ENCODE measurements at regions not wholly inside any gene's neighbourhood (a gene's known extent, or its start where the extent isn't known, plus 50 kb on each side); places are given as distances from the start of the nearest gene placed in this dataset.

DNA sequence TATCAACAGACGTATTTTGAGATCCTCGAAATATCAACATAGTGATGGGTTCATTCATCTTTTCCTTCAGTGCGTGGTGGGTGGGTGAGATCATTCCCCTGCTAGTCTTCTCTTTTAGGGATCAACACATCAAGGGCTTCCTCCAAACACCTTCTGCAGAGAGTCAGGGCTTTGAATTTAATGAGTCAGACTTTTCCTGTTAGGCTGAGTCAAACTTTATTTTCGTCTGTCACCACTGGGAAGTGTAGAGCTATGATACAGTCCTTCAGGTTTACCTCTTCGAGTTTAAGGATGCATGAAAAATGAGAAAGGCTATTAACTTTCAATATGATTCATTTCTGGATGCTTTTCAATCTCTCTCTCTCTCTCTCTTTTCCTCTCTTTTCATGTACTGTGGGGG lies 189.1 kb downstream of the BMP2 start:
- peak; percentile 88 for ATAC-seq

DNA sequence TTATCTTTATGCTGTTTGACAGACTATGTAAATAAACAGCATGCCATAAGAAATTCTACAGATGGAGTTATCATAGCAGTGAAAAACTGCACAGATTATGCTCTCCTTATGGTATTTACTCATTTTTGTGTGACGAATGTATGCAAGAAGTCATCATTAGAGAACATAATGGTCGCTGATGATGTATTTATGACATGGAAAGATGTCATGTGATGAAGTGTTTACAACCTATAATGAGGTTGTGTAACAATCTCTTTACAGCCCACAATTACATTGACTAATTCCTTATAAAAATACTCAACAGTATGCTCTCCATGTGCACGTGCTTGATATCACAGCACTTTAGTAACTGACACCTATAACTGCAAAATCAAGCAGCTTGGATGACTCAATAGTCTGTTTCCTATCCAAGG lies 192.4 kb downstream of the BMP2 start:
- ATAC-seq = no peak

GRCh38 chr20:6966721-6967120 lies 199.2 kb downstream of the BMP2 start:
- ATAC-seq = no peak

DNA sequence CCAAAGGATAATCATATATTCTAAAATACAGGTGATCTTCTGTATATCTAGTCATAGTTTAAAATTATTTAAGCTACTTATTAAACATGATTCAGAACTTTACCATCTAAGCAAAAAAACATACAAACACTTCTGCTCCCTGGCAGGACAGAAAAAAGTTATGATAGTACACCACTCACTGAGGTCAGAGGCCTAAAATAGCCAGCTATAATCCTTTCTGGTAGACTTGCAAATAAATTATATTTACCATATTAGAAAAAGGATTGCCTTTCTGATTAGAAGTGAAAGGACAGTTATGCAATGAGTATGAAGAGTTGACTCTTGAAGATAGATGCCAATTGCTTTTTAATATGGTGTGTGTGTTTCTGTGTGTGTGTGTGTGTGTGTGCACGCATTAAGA lies 207.4 kb downstream of the BMP2 start:
- ATAC-seq = no peak

- no peak for ATAC-seq
Observed at GRCh38 chr20:6975311-6975710, 207.8 kb downstream of the BMP2 start.

DNA sequence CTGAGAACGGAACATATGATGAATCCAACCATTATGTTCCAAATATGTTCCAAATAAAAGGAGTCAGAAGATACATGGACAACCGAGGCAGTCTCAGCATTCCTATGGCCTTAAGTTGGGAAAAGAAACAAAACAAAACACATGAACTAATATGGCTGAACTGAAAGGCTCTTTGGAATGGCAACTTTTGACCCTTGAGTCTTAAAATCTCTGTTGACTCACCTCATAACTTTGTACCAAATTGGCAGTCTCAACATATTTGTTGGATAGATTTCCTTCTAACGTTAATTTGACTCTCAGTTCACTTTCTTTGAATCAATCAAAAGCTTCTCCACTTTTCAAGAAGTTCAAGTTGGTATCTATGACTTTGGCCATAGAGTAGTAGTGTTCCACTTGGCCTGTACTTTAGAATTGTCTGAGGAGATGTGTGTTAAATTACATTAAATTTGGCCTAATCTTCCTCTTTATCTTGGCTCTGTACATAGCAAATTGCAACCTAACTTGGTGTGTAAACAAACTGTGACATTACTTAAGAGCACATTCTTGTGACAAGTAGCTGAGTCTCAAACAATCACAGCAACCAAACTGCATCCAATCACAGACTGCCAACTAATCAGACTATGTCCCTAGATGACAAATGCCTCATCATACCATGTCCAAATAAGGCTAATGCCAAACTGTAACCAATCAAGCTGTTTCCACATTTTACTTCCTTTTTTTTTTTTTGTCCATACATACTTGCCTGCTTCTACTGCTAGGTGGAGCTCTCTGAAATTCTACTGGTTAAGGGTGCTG lies 208.8 kb downstream of the BMP2 start:
- peak; percentile 71 for ATAC-seq

DNA sequence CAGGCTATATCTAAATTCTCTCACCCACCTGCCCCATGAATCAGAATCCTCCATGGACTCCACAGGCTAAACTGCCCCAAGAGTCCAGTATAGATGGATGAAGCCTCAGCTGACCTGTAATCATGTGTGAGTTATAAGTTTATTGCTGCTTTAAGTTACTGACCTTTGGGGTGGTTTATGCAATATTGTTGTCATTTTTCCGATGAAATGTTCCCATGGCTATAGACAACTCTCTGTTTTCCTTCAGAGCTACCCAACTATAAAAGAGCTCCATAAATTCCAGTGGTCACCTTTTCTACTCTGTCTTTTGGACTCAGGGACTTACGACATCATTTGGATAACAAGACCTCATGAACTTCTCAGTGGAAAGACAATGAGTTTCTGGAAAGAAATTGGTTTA lies 212.1 kb downstream of the BMP2 start:
- no peak for ATAC-seq

DNA sequence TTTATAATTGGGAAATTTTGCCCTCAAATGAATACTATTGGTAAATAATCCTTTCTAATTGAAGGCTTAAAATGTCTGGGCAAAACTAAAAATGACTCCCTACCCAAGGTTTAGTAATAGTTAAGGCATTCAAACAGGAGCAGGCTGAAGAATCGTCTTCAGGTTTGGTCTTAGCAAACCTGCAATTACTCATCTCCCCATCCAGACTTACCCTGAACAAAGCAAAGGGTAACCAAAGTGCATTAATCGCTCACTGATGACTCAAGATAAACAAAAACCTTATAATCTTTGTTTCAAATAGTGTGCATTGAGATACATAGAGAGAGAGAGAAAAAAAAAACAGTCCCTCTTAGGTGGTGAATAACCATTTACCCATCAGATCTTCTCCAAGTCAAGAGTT lies 225.5 kb downstream of the BMP2 start:
- ATAC-seq = peak; percentile 93

DNA sequence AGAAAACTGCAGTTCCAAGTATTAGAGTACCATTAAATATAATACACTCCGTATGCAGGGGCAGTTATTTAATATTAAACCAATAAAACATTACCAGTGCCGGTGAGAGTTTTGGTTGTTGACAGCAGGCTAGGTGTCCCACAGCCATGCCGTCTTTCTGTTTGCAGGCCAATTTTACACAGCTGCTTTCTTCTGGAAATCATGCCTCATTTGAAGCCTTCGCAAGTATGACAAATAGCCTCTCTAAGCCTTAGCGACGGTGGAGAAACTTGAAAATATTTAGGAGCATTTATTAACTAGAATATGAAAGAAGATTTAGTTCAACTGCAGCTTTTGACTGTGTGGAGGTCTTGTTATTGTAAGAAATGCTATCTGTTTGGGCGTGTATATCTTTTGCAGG lies 226.0 kb downstream of the BMP2 start:
- ATAC-seq = no peak

GRCh38 chr20:6994452-6994851 lies 227.0 kb downstream of the BMP2 start:
- ATAC-seq = peak; percentile 86

- no peak for ATAC-seq
Observed at GRCh38 chr20:6998909-6999308, 231.4 kb downstream of the BMP2 start.

DNA sequence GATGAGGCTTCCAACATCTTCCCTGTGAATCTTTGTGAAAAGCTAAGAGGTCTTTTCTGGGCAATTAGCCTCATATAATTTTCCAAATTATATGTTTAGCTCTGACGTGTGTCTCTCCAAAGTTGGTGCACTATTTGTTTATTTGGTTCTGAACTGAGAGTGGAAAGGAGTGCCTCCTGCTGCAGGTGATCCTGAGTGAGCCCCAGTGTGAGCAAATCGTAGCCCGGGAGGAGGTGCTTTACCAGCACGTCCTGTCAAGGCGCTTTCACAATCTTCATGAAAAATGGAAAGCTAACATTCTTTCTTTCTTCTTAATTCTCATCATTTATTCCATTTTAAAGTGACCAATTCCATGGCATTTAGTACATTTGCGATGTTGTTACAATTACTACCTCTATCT lies 231.9 kb downstream of the BMP2 start:
- no peak for ATAC-seq

- peak; percentile 97 for ATAC-seq
Observed at GRCh38 chr20:7003598-7003997, 236.1 kb downstream of the BMP2 start.

- ATAC-seq = no peak
Observed at GRCh38 chr20:7004801-7005200, 237.3 kb downstream of the BMP2 start.

DNA sequence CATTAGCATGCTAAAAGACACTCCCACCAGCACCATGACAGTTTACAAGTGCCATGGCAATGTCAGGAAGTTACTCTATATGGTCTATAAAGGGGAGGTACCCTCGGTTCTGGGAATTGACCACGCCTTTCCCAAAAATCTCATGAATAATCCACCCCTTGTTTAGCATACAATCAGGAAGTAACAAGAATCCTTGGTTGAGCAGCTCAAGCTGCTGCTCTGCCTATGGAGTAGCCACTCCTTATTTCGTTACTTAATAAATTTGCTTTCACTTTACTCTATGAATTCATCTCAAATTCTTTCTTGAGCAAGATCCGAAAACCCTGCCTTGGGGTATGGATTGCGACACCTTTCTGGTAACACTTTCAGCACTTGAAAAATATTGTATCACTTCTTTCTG lies 243.0 kb downstream of the BMP2 start:
- ATAC-seq = peak; percentile 96

GRCh38 chr20:7015257-7015656 lies 247.8 kb downstream of the BMP2 start:
- no peak for ATAC-seq

DNA sequence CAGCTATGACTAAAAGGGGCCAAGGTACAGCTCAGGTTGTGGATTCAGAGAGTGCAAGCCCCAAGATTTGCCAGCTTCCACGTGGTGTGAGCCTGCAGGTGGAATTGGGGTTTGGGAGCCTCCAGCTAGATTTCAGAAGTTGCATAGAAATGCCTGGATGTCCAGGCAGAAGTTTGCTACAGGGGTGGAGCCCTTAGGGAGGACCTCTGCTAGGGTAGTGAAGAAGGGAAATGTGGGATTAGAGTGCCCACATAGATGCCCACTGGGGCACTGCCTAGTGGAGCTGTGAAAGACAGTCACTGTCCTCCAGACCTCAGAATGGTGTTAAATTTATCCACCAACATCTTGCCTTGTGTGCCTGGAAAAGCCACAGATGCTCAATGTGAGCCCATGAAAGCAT lies 255.1 kb downstream of the BMP2 start:
- ATAC-seq = no peak

DNA sequence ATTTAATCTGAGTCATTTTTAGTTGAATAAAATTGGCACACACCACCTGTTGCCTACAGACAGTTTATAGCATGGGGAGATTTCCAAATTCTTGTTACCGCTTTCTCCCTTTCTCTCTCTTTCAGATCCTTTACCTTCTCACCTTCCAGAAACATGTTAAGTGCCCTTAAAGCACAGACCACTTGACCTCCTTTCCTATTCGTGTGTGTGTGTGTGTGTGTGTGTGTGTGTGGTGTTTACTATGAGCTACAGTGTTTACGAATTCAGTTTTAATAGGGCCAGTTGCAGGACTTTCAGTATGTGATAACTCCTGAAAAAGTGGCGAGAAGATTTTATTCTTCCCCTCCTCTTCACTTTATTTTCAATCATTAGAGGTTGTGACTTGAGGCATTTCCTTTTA lies 258.1 kb downstream of the BMP2 start:
- ATAC-seq = no peak

DNA sequence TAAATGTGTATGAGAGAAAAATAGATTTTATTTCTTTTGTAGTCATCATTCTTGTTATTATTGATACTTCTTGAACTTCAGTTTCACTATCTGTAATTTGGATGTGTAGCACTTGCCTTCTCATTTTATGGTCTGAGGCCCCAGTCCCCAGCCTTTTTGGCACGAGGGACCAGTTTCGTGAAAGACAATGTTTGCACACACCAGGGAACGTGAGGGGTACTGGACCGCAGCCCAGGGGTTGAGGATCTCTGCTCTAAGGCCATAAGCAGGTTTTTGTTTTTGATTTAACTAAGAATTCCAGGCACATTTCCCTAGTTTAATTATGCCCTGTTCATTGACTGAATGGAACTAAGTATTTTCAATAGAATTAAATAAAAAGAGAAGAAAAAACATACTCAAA lies 261.5 kb downstream of the BMP2 start:
- ATAC-seq = no peak

DNA sequence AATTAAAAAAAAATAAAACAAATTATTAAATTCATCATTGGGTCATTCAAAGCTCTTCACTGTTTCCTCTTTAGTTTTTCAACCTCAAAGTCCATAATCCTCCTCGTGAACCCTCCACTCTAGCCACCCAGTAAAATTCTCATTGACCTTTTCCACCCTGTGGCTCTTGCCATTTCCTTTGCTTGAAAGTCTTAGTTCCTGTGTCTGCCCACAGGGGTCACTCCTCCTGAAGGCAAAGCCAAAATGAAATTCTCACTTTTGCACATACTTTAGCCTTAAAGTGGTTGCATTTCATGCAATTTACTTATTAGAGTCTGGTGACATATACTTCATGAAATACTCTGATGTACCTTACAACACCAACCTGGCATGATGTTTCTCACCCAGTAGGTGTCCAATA lies 263.7 kb downstream of the BMP2 start:
- ATAC-seq = no peak

GRCh38 chr20:7038029-7038428 lies 270.5 kb downstream of the BMP2 start:
- ATAC-seq = no peak

- no peak for ATAC-seq
Observed at GRCh38 chr20:7057611-7058010, 290.1 kb downstream of the BMP2 start.

GRCh38 chr20:7078804-7079203 lies 311.3 kb downstream of the BMP2 start:
- no peak for ATAC-seq

- ATAC-seq = no peak
Observed at GRCh38 chr20:7080472-7080871, 313.0 kb downstream of the BMP2 start.

DNA sequence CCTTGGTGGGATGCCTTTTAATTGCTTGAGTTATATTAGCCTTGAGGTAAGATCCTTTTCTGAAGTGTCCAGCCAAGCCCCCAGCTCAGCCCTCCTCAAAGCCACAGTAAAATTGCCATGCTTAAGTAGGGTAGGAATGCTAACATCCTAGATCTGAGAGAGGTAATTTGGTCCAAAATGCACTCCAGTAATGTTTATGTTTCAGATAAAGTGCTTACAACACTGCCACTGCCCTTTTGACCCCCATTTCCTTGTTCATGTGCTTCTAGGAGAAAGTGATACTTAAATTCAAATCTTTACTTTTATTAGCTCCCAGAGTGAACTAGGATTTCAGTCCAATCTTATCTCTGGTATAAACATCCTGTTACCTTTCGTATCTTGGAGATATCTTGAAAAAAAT lies 318.0 kb downstream of the BMP2 start:
- ATAC-seq = no peak
